ENCODE measurements at regions not wholly inside any gene's neighbourhood (a gene's known extent, or its start where the extent isn't known, plus 50 kb on each side); places are given as distances from the start of the nearest gene placed in this dataset.
A peak's percentile ranks its signal among the peaks of the same experiment; 100 is the strongest.

GRCh38 chr18:22790545-22791309 is 142.4 kb upstream of the RBBP8 start:
- Histone ChIP-seq H3K9ac (ENCODE audit: low read length) (no peak overlapping the region), H3K4me1 (ENCODE audit: control insufficient read depth, insufficient read depth, low read length) (no peaks in the 10 kb centered on the region), H3K36me3 (ENCODE audit: control insufficient read depth, insufficient read depth, low read length, severe bottlenecking) (no peaks in the 10 kb centered on the region), H3K9me3 (ENCODE audit: control insufficient read depth, low read length) (no peaks in the 10 kb centered on the region), H3K27me3 (replicated peaks; ENCODE audit: control insufficient read depth, insufficient read depth, low read length) (peaks cover 6% of the 10 kb centered on the region), H3K4me3 (ENCODE audit: low read length) (no peak overlapping the region)
- no peak for DNase-seq (ENCODE audit: low read depth)

GRCh38 chr18:22791310-22791610 is 141.9 kb upstream of the RBBP8 start:
- Histone ChIP-seq H3K4me3 (ENCODE audit: low read length) (no peak overlapping the region), H3K36me3 (ENCODE audit: control insufficient read depth, insufficient read depth, low read length, severe bottlenecking) (no peaks in the 10 kb centered on the region), H3K4me1 (ENCODE audit: control insufficient read depth, insufficient read depth, low read length) (no peaks in the 10 kb centered on the region), H3K27me3 (replicated peaks; ENCODE audit: control insufficient read depth, insufficient read depth, low read length) (peaks cover 6% of the 10 kb centered on the region), H3K9ac (ENCODE audit: low read length) (no peak overlapping the region), H3K9me3 (ENCODE audit: control insufficient read depth, low read length) (no peaks in the 10 kb centered on the region)
- DNase-seq (ENCODE audit: low read depth) = no peak

- Histone ChIP-seq H3K4me3 (ENCODE audit: low read length) (no peak overlapping the region), H3K27me3 (replicated peaks; ENCODE audit: control insufficient read depth, insufficient read depth, low read length) (no peaks in the 10 kb centered on the region), H3K9ac (ENCODE audit: low read length) (no peak overlapping the region), H3K4me1 (ENCODE audit: control insufficient read depth, insufficient read depth, low read length) (peaks cover 28% of the 10 kb centered on the region), H3K9me3 (ENCODE audit: control insufficient read depth, low read length) (no peaks in the 10 kb centered on the region), H3K36me3 (ENCODE audit: control insufficient read depth, insufficient read depth, low read length, severe bottlenecking) (no peaks in the 10 kb centered on the region)
- peak; percentile 15 for DNase-seq (ENCODE audit: low read depth)
These were observed 137.0 kb upstream of the RBBP8 start for GRCh38 chr18:22796113-22796512.

GRCh38 chr18:22800551-22800951 is 132.6 kb upstream of the RBBP8 start:
- H3K27me3 ChIP-seq (replicated peaks; ENCODE audit: control insufficient read depth, insufficient read depth, low read length) = no peaks in the 10 kb centered on the region
- H3K36me3 ChIP-seq (ENCODE audit: control insufficient read depth, insufficient read depth, low read length, severe bottlenecking) = no peaks in the 10 kb centered on the region
- peak overlapping the region; percentile 51 for H3K4me3 ChIP-seq (ENCODE audit: low read length)
- DNase-seq (ENCODE audit: low read depth) = peak; percentile 67
- peak overlapping the region; percentile 22 for H3K9ac ChIP-seq (ENCODE audit: low read length)
- no peaks in the 10 kb centered on the region for H3K9me3 ChIP-seq (ENCODE audit: control insufficient read depth, low read length)
- H3K4me1 ChIP-seq (ENCODE audit: control insufficient read depth, insufficient read depth, low read length) = peaks cover 31% of the 10 kb centered on the region

DNA sequence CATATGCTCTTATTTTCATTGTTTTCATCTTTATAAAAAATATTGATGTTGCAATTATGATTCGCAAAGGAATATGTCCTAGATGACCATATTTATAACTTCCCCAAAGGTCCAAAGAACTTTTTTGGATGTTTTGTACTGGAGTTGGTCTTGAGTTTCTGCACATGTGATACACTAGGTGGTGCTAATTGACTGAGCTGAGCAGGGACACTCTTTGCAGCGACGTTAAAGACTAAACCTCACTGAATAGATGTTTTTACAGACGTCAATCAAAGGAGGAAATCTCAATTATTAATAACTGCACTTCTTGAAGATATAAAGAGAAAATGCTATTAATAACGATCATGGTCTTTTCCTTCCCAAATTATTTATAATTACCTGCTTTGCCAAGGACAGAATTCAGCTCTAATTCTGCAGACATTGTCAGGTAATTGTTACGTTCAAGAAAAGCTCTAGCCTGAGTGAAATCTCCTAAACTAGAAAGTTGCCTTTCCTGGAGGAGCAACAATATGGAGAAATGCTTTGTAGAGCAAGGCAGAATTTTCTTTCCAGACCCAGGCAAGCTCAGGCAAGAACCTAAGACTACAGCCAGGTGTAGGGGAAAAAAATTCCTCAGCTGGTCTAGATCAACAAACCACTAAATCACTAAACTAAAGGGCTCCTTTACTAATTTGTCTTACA is 119.3 kb upstream of the RBBP8 start:
- Histone ChIP-seq H3K4me1 (ENCODE audit: control insufficient read depth, insufficient read depth, low read length) (no peaks in the 10 kb centered on the region), H3K9ac (ENCODE audit: low read length) (no peak overlapping the region), H3K9me3 (ENCODE audit: control insufficient read depth, low read length) (no peaks in the 10 kb centered on the region), H3K27me3 (replicated peaks; ENCODE audit: control insufficient read depth, insufficient read depth, low read length) (no peaks in the 10 kb centered on the region), H3K36me3 (ENCODE audit: control insufficient read depth, insufficient read depth, low read length, severe bottlenecking) (no peaks in the 10 kb centered on the region), H3K4me3 (ENCODE audit: low read length) (no peak overlapping the region)
- DNase-seq (ENCODE audit: low read depth) = peak; percentile 78

- Histone ChIP-seq H3K9ac (ENCODE audit: low read length) (no peak overlapping the region), H3K36me3 (ENCODE audit: control insufficient read depth, insufficient read depth, low read length, severe bottlenecking) (no peaks in the 10 kb centered on the region), H3K4me3 (ENCODE audit: low read length) (no peak overlapping the region), H3K4me1 (ENCODE audit: control insufficient read depth, insufficient read depth, low read length) (no peaks in the 10 kb centered on the region), H3K27me3 (replicated peaks; ENCODE audit: control insufficient read depth, insufficient read depth, low read length) (no peaks in the 10 kb centered on the region), H3K9me3 (ENCODE audit: control insufficient read depth, low read length) (no peaks in the 10 kb centered on the region)
- DNase-seq (ENCODE audit: low read depth) = no peak
These were observed 118.8 kb upstream of the RBBP8 start for GRCh38 chr18:22814329-22814703.

GRCh38 chr18:22816266-22817176 is 116.6 kb upstream of the RBBP8 start:
- H3K9ac ChIP-seq (ENCODE audit: low read length) = no peak overlapping the region
- no peaks in the 10 kb centered on the region for H3K36me3 ChIP-seq (ENCODE audit: control insufficient read depth, insufficient read depth, low read length, severe bottlenecking)
- H3K4me3 ChIP-seq (ENCODE audit: low read length) = no peak overlapping the region
- DNase-seq (ENCODE audit: low read depth) = no peak
- H3K9me3 ChIP-seq (ENCODE audit: control insufficient read depth, low read length) = no peaks in the 10 kb centered on the region
- H3K4me1 ChIP-seq (ENCODE audit: control insufficient read depth, insufficient read depth, low read length) = no peaks in the 10 kb centered on the region
- H3K27me3 ChIP-seq (replicated peaks; ENCODE audit: control insufficient read depth, insufficient read depth, low read length) = no peaks in the 10 kb centered on the region

DNA sequence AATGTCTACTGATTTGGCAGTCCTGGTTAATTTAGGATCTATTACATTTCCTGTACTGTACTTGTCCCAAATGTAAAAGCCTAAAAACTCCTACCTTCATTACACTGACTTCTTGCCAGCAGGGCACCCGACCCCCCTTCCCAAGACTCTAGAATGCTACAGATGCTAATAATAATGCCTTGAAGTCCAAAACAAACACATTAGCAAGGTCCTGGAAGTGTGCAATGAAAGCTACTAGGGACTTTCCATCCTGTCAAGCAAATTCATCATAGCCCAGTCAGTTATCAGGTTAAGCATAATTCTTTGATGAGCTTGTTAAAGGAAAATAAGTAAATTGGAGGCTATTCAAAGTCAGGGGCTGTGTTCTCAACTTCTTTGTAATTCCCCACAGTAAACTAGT is 115.3 kb upstream of the RBBP8 start:
- H3K9me3 ChIP-seq (ENCODE audit: control insufficient read depth, low read length) = no peaks in the 10 kb centered on the region
- H3K36me3 ChIP-seq (ENCODE audit: control insufficient read depth, insufficient read depth, low read length, severe bottlenecking) = no peaks in the 10 kb centered on the region
- H3K27me3 ChIP-seq (replicated peaks; ENCODE audit: control insufficient read depth, insufficient read depth, low read length) = no peaks in the 10 kb centered on the region
- H3K4me1 ChIP-seq (ENCODE audit: control insufficient read depth, insufficient read depth, low read length) = peaks cover 5% of the 10 kb centered on the region
- no peak overlapping the region for H3K9ac ChIP-seq (ENCODE audit: low read length)
- H3K4me3 ChIP-seq (ENCODE audit: low read length) = no peak overlapping the region
- DNase-seq (ENCODE audit: low read depth) = no peak

DNA sequence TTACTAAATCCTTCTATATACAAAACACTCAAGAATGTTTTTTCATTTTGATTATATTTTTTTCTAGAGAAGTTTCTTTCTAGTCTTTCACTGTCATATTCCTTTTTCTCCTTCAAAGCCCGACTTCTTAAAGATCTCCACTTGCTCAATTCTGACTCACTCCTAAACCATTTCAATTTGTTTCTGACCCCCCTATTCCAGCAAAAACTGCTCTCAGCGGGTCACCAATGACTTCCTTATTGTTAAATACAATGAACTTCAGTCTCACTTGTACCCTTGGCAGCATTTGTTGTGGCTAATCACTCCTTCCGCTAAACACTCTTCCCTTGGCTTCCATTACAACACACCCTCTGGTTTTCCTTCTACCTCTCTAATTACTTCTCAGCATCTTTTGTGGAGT is 111.1 kb upstream of the RBBP8 start:
- peak; percentile 77 for DNase-seq (ENCODE audit: low read depth)
- Histone ChIP-seq H3K4me1 (ENCODE audit: control insufficient read depth, insufficient read depth, low read length) (peaks cover 5% of the 10 kb centered on the region), H3K4me3 (ENCODE audit: low read length) (no peak overlapping the region), H3K27me3 (replicated peaks; ENCODE audit: control insufficient read depth, insufficient read depth, low read length) (no peaks in the 10 kb centered on the region), H3K36me3 (ENCODE audit: control insufficient read depth, insufficient read depth, low read length, severe bottlenecking) (no peaks in the 10 kb centered on the region), H3K9me3 (ENCODE audit: control insufficient read depth, low read length) (peaks cover 2% of the 10 kb centered on the region), H3K9ac (ENCODE audit: low read length) (no peak overlapping the region)

DNA sequence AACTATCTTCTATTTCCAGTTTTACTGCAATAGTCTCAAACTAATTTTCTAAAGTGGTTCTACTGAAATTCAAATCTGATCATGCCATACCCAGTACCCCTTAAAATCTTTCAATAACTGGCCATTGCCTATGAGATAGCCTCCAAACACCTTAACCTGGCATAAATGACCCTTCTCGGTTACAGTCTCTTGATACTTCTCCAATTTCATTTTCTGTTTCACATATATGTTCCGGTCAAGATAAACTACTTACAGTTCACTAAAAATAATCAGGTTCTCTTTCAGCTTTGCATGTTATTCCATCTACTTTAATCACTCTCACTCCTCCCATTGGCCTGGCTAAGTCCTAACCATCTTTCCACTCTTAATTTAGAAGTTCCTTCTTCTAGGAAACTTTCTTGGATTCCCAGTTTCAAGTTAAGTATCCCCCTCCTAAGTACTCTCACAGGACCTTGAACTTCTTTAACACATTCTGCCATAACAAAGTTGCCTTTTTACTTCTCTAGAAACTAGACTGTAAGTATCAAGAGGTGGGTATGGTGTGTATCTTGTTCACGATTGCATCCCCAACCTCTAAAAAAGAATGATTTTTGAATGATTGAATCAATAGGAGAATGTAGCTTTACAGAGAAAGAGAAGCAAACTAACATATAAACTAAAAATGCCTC is 110.2 kb upstream of the RBBP8 start:
- H3K9me3 ChIP-seq (ENCODE audit: control insufficient read depth, low read length) = peaks cover 5% of the 10 kb centered on the region
- peaks cover 11% of the 10 kb centered on the region for H3K4me1 ChIP-seq (ENCODE audit: control insufficient read depth, insufficient read depth, low read length)
- no peak for DNase-seq (ENCODE audit: low read depth)
- H3K4me3 ChIP-seq (ENCODE audit: low read length) = no peak overlapping the region
- H3K9ac ChIP-seq (ENCODE audit: low read length) = no peak overlapping the region
- no peaks in the 10 kb centered on the region for H3K27me3 ChIP-seq (replicated peaks; ENCODE audit: control insufficient read depth, insufficient read depth, low read length)
- no peaks in the 10 kb centered on the region for H3K36me3 ChIP-seq (ENCODE audit: control insufficient read depth, insufficient read depth, low read length, severe bottlenecking)

- H3K9ac ChIP-seq (ENCODE audit: low read length) = no peak overlapping the region
- H3K4me3 ChIP-seq (ENCODE audit: low read length) = no peak overlapping the region
- peaks cover 22% of the 10 kb centered on the region for H3K4me1 ChIP-seq (ENCODE audit: control insufficient read depth, insufficient read depth, low read length)
- DNase-seq (ENCODE audit: low read depth) = no peak
- peaks cover 5% of the 10 kb centered on the region for H3K9me3 ChIP-seq (ENCODE audit: control insufficient read depth, low read length)
- no peaks in the 10 kb centered on the region for H3K36me3 ChIP-seq (ENCODE audit: control insufficient read depth, insufficient read depth, low read length, severe bottlenecking)
- H3K27me3 ChIP-seq (replicated peaks; ENCODE audit: control insufficient read depth, insufficient read depth, low read length) = no peaks in the 10 kb centered on the region
These were observed 106.4 kb upstream of the RBBP8 start for GRCh38 chr18:22826726-22827125.
